Fibroblast of skin of back (primary cell): ENCODE measurements at regions not wholly inside any gene's neighbourhood (a gene's known extent, or its start where the extent isn't known, plus 50 kb on each side); places are given as distances from the start of the nearest gene placed in this dataset.
"Not testable (repeated sequence)": the region's sequence is repeated elsewhere in the genome, so short reads cannot be mapped to it uniquely, and the experiment has no call there.

Experiments
- DNase-seq: peaks from one replicate; pipeline ENCODE4 v3.0.0-alpha.2; 2013

GRCh38 chr5:166595274-166595951, 1696.0 kb upstream of the WWC1 start:
- DNase-seq: no peak

- no peak for DNase-seq
Observed at GRCh38 chr5:166596043-166596442, 1695.4 kb upstream of the WWC1 start.

GRCh38 chr5:166602271-166602670, 1689.2 kb upstream of the WWC1 start:
- no peak for DNase-seq

- DNase-seq: no peak
Observed at GRCh38 chr5:166617507-166617906, 1673.9 kb upstream of the WWC1 start.

GRCh38 chr5:166618526-166618925, 1672.9 kb upstream of the WWC1 start:
- DNase-seq: no peak

- no peak for DNase-seq
Observed at GRCh38 chr5:166624573-166624972, 1666.9 kb upstream of the WWC1 start.

GRCh38 chr5:166625210-166625865, 1666.1 kb upstream of the WWC1 start:
- peak; percentile 24 for DNase-seq

GRCh38 chr5:166637295-166637694, 1654.2 kb upstream of the WWC1 start:
- no peak for DNase-seq

- DNase-seq: no peak
Observed at GRCh38 chr5:166639151-166639550, 1652.3 kb upstream of the WWC1 start.

GRCh38 chr5:166640136-166640535, 1651.3 kb upstream of the WWC1 start:
- not testable (repeated sequence) for DNase-seq

- no peak for DNase-seq
Observed at GRCh38 chr5:166648736-166649135, 1642.7 kb upstream of the WWC1 start.

GRCh38 chr5:166649676-166650075, 1641.8 kb upstream of the WWC1 start:
- no peak for DNase-seq

GRCh38 chr5:166651234-166651633, 1640.2 kb upstream of the WWC1 start:
- no peak for DNase-seq

GRCh38 chr5:166671811-166672210, 1619.6 kb upstream of the WWC1 start:
- peak; percentile 27 for DNase-seq

- no peak for DNase-seq
Observed at GRCh38 chr5:166672431-166672830, 1619.0 kb upstream of the WWC1 start.

- DNase-seq: no peak
Observed at GRCh38 chr5:166677891-166678290, 1613.6 kb upstream of the WWC1 start.

- DNase-seq: no peak
Observed at GRCh38 chr5:166679331-166679730, 1612.1 kb upstream of the WWC1 start.

GRCh38 chr5:166695326-166695725, 1596.1 kb upstream of the WWC1 start:
- DNase-seq: no peak

- peak; percentile 17 for DNase-seq
Observed at GRCh38 chr5:166708291-166708690, 1583.2 kb upstream of the WWC1 start.

GRCh38 chr5:166709691-166710090, 1581.8 kb upstream of the WWC1 start:
- DNase-seq: no peak

GRCh38 chr5:166710271-166710670, 1581.2 kb upstream of the WWC1 start:
- DNase-seq: no peak

- DNase-seq: no peak
Observed at GRCh38 chr5:166712447-166713185, 1578.8 kb upstream of the WWC1 start.

GRCh38 chr5:166713295-166713694, 1578.2 kb upstream of the WWC1 start:
- no peak for DNase-seq
